Calu3 (cell line): ENCODE measurements at regions not wholly inside any gene's neighbourhood (a gene's known extent, or its start where the extent isn't known, plus 50 kb on each side); places are given as distances from the start of the nearest gene placed in this dataset.

Source experiments
- BruUV-seq: library from RNA; stranded (reverse); fragments of 400-500 nt; replicated peaks from 2 replicates; lab custom pipeline; 2021; lab: Mats Ljungman, UMichigan
- CTCF ChIA-PET: fragments of 300-600 bp; sonication (Branson Sonifier 250); formaldehyde crosslinking; loops from one replicate; lab custom pipeline; 2022; ENCODE audit warnings: antibody characterized with exemption; lab: Charles Lee
- DNase-seq: peaks from one replicate; pipeline ENCODE4 v3.0.0; 2022
- H3K27ac Mint-ChIP-seq: one replicate; pipeline ENCODE4 v1.8.0; 2022; ENCODE audit warnings: mixed read lengths; ENCODE audit not compliant: unreplicated experiment
- H3K27me3 Mint-ChIP-seq: one replicate; pipeline ENCODE4 v1.8.0; 2022; ENCODE audit warnings: mixed read lengths; ENCODE audit not compliant: unreplicated experiment
- H3K36me3 Mint-ChIP-seq: one replicate; pipeline ENCODE4 v1.8.0; 2022; ENCODE audit warnings: mild to moderate bottlenecking, moderate library complexity, mixed read lengths; ENCODE audit not compliant: insufficient read depth, unreplicated experiment
- H3K4me1 Mint-ChIP-seq: one replicate; pipeline ENCODE4 v1.8.0; 2022; ENCODE audit warnings: mild to moderate bottlenecking, low read depth, mixed read lengths; ENCODE audit not compliant: unreplicated experiment
- H3K4me3 Mint-ChIP-seq: one replicate; pipeline ENCODE4 v1.8.0; 2022; ENCODE audit warnings: mild to moderate bottlenecking, low read depth, moderate library complexity, mixed read lengths; ENCODE audit not compliant: unreplicated experiment
- H3K9me3 Mint-ChIP-seq: one replicate; pipeline ENCODE4 v1.8.0; 2022; ENCODE audit warnings: low read depth, mixed read lengths; ENCODE audit not compliant: unreplicated experiment
- intact Hi-C: fragments of 100-400 bp; cut with micrococcal nuclease; formaldehyde crosslinking; loops from one replicate; pipeline ENCODE4 v1.10.0; 2022; ENCODE audit not compliant: unreplicated experiment
- TF ChIP-seq, protein P1 (sequence below): fragments of 200-600 bp; IDR thresholded peaks from one replicate; pipeline ENCODE4 v1.8.0; 2022; ENCODE audit warnings: antibody characterized with exemption; ENCODE audit not compliant: unreplicated experiment

DNA sequence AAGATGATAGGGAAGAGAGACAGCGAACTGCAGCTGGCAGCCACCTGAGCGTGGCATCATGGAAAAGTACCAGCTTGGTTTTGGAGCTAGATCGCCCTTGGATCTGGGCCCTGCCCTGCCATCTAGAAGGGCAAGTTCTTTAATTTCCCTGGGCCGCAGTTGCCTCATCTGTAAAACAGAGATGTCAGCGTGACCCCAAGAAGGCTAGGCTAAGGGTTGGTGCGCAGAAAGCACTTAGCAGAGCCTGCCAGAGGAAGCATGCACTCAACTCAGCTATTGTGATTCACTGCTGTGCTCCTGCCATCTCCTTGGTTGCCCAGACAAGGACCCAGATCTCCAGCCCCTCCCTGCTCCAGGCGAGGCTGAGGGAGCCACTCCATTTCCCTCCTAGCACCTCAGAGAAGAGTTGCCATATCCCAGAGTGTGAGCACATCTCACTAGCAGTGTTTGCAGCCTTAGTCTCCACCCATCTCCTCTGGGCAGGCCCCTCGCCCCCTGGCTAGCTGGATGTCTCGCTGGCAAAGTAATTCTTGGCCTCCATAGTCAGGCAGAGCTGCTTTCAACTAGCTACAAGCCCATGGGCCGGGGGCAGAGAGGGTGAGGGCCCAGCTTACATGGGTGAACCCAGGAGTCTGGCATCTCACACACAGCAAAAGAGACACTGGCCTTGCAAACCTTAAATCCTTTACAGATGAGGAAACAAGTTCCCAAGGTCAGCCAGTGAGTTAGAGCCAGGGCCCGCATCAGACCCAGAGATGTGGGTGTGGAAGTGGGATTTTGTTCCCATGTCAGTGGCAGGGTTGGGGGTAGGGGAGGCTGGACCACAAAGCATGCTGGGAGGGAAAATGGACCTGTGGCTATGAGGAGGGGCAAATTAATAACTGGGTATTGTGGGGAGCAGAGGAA, 280.7 kb upstream of the TLE3 start:
- intact Hi-C loops, result no loop called here
- Mint-ChIP-seq H3K9me3 (no peaks in the 10 kb centered on the region), H3K4me1 (peaks cover 31% of the 10 kb centered on the region), H3K4me3 (no peak overlapping the region), H3K27me3 (peaks cover 28% of the 10 kb centered on the region), H3K27ac (no peak overlapping the region), H3K36me3 (no peaks in the 10 kb centered on the region)
- CTCF ChIA-PET, result interaction anchor here (1.5 kb wide), 1 partner anchor 29 kb away, joined by 4 read pairs; no protein-coding TSS in a partner anchor
- TF ChIP-seq, protein P1, sequence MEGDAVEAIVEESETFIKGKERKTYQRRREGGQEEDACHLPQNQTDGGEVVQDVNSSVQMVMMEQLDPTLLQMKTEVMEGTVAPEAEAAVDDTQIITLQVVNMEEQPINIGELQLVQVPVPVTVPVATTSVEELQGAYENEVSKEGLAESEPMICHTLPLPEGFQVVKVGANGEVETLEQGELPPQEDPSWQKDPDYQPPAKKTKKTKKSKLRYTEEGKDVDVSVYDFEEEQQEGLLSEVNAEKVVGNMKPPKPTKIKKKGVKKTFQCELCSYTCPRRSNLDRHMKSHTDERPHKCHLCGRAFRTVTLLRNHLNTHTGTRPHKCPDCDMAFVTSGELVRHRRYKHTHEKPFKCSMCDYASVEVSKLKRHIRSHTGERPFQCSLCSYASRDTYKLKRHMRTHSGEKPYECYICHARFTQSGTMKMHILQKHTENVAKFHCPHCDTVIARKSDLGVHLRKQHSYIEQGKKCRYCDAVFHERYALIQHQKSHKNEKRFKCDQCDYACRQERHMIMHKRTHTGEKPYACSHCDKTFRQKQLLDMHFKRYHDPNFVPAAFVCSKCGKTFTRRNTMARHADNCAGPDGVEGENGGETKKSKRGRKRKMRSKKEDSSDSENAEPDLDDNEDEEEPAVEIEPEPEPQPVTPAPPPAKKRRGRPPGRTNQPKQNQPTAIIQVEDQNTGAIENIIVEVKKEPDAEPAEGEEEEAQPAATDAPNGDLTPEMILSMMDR, result no peak
- DNase-seq, result no peak
- BruUV-seq, result no TSS peak

DNA sequence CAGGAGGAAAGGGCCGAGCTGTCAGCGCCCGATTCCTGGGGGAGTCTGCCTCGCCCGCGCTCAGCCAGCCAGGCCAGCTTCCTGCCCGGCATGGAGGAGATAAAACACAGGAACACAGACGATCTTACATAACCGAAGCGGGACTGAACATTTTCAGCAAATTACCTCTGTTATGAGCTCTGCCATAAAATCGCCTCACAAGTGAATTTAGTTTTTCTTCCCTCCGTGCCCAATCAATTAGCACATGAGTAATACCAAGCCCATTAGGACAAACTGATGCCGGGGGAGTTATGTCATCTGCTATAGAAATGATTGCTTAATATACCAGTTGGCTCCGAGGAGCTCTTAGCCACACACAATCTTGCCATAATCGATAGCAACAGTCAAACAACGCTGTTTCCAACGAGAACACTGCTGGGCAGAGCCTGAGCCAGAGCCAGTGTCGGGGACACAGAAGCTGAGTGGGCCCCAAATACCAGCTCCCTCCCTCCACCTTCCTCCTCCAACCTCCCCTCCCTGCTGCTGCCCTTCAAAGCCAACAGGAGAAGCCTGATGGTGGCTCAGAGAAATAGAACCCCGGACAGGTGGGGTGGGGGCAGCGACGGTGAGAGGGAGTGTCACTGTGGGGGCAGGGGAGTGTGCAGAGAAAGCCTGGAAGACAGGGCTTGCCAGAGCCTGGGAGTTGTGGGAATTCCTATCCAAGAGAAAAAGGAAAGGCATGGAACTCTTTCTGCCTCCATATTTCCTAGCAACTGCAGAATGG, 279.4 kb upstream of the TLE3 start:
- H3K27me3 Mint-ChIP-seq, result peaks cover 25% of the 10 kb centered on the region
- peak; percentile 27 for DNase-seq
- BruUV-seq, result no TSS peak
- TF ChIP-seq, protein P1, result no peak
- H3K27ac Mint-ChIP-seq, result no peak overlapping the region
- intact Hi-C loops, result no loop called here
- peak overlapping the region; percentile 27 for H3K4me3 Mint-ChIP-seq
- H3K36me3 Mint-ChIP-seq, result no peaks in the 10 kb centered on the region
- H3K4me1 Mint-ChIP-seq, result peaks cover 31% of the 10 kb centered on the region
- H3K9me3 Mint-ChIP-seq, result no peaks in the 10 kb centered on the region
- CTCF ChIA-PET, result interaction anchor here (0.6 to 1.5 kb wide), 10 partner anchors 13 to 550 kb away, joined by 3 to 6 read pairs (median 4); no protein-coding TSS in a partner anchor

DNA sequence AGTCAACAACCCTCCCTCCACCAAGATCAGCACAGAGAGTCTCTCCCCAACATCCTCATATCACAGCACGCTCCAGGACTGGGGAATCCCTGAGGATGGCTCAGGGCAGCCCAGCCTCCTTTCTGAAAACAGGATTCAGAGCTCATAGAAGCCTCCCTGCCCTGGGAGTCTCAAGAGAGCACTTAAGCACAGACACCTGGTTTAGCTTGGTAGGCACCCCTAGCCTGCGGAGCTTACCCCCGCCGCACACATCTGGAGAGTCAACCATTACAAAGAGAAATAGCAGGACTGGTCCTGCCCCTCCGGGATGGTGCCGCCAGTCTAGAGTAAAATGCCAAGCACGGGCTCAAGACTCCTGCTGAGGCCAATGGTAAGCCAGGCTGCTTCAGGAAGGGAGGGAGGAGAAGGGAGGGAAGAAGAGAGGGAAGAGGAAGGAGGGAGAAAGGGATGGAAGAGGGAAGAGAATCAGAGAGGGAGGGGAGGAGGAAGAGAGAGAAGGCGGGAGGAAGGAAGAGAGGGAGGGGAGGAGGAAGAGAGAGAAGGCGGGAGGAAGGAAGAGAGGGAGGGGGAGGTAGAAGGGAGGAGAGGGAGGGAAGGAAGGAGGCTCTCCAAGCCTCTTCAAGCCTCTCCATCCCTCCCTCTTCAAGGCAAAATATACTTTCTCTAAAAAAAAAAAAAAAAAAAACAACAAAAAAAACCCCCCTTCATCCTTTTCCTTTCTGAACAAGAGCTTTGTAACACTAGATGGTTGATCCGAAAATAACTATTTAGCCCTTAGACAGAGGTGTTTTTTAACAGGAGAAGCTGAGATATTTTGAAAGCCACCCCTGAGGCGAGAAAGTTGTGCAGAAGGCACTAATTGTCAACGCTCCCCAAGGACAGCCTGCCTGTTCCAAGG, 278.6 kb upstream of the TLE3 start:
- Mint-ChIP-seq H3K36me3 (no peaks in the 10 kb centered on the region), H3K27ac (no peak overlapping the region), H3K9me3 (no peaks in the 10 kb centered on the region), H3K27me3 (peaks cover 33% of the 10 kb centered on the region), H3K4me1 (peaks cover 31% of the 10 kb centered on the region), H3K4me3 (peak overlapping the region; percentile 27)
- no TSS peak for BruUV-seq
- DNase-seq, result no peak
- TF ChIP-seq, protein P1, result no peak
- CTCF ChIA-PET, result interaction anchor here (0.6 to 1.5 kb wide), 11 partner anchors 12 to 549 kb away, joined by 3 to 6 read pairs (median 3); no protein-coding TSS in a partner anchor
- intact Hi-C loops, result no loop called here

DNA sequence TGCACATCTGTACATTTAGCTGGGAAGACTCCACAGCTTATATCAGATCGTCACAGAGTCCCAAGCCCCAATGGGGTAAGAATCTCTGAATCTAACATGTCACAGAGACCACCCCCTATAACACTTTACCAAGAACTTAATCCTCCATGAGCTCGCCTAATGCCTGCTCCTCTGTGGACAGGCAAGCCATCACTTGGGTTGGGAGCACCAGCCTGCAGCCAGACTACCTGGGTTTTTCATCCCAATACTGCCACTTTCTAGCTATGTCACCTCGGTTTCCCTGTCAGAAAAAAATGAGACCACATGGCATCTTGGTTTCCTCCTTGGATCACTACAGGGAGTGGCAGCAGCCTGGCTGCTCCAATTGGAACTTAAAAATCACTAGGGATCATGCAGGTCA, 277.9 kb upstream of the TLE3 start:
- H3K36me3 Mint-ChIP-seq, result no peaks in the 10 kb centered on the region
- H3K4me3 Mint-ChIP-seq, result no peak overlapping the region
- no peak overlapping the region for H3K27ac Mint-ChIP-seq
- no TSS peak for BruUV-seq
- CTCF ChIA-PET, result interaction anchor here (0.8 kb wide), 1 partner anchor 534 kb away, joined by 3 read pairs; no protein-coding TSS in a partner anchor
- peaks cover 40% of the 10 kb centered on the region for H3K27me3 Mint-ChIP-seq
- H3K4me1 Mint-ChIP-seq, result peaks cover 31% of the 10 kb centered on the region
- H3K9me3 Mint-ChIP-seq, result no peaks in the 10 kb centered on the region
- intact Hi-C loops, result no loop called here
- TF ChIP-seq, protein P1, result no peak
- no peak for DNase-seq
